ENCODE measurements at regions not wholly inside any gene's neighbourhood (a gene's known extent, or its start where the extent isn't known, plus 50 kb on each side); places are given as distances from the start of the nearest gene placed in this dataset.

DNA sequence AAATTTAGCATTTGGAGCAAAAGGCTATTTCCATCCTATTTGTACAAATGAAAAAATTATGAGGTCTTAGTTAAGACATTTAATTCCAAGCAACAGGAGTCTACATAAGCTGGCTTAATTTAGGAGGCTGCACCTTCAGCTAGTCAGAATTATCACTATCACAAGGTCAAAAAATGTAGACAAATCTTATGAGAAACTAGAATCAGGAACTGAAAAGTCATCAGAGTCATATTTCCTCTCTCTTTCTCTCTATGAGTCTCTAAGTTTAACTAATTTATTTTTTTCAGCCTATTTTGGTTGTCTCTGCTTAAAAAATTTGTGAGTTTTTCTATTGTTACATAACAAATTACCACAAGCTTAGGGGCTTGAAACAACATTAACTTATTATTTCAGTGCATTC is 807.1 kb upstream of the PRMT6 start:
- no peak overlapping the region for H3K4me3 ChIP-seq
- intact Hi-C loops (cut with DNase I): no loop called here
- TF ChIP-seq, protein P1, sequence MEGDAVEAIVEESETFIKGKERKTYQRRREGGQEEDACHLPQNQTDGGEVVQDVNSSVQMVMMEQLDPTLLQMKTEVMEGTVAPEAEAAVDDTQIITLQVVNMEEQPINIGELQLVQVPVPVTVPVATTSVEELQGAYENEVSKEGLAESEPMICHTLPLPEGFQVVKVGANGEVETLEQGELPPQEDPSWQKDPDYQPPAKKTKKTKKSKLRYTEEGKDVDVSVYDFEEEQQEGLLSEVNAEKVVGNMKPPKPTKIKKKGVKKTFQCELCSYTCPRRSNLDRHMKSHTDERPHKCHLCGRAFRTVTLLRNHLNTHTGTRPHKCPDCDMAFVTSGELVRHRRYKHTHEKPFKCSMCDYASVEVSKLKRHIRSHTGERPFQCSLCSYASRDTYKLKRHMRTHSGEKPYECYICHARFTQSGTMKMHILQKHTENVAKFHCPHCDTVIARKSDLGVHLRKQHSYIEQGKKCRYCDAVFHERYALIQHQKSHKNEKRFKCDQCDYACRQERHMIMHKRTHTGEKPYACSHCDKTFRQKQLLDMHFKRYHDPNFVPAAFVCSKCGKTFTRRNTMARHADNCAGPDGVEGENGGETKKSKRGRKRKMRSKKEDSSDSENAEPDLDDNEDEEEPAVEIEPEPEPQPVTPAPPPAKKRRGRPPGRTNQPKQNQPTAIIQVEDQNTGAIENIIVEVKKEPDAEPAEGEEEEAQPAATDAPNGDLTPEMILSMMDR (IDR thresholded peaks at IDR 0.05): no peak
- H3K9me3 ChIP-seq: no peaks in the 10 kb centered on the region
- H3K36me3 ChIP-seq: no peaks in the 10 kb centered on the region
- DNase-seq (ENCODE audit: low spot score in 2 of 2): no peak
- H3K27ac ChIP-seq: no peak overlapping the region
- H3K4me1 ChIP-seq: no peaks in the 10 kb centered on the region
- H3K27me3 ChIP-seq: no peaks in the 10 kb centered on the region

GRCh38 chr1:106249810-106250209 is 806.7 kb upstream of the PRMT6 start:
- intact Hi-C loops (cut with DNase I): no loop called here

DNA sequence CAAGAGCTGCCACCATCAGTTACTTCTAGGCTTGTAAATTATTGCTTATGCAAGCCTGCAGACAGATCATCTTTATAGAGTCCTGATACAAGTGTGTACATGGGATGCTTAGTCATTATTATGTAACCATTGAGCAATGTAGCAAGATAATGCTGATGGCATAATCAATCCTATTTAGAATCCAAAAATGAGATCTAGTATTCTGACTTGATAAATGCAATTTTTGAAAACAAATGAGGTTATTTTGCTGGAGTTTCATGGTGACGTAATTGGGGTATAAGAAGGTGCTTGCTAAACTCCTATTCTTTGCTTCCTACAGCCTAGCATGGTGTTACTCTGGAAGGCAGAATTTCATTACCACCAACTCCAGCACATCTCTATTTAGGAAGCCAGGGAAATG is 801.7 kb upstream of the PRMT6 start:
- Histone ChIP-seq H3K27me3 (no peaks in the 10 kb centered on the region), H3K36me3 (no peaks in the 10 kb centered on the region), H3K27ac (no peak overlapping the region), H3K4me1 (no peaks in the 10 kb centered on the region), H3K4me3 (no peak overlapping the region), H3K9me3 (no peaks in the 10 kb centered on the region)
- TF ChIP-seq, protein P1 (IDR thresholded peaks at IDR 0.05): no peak
- intact Hi-C loops (cut with DNase I): no loop called here
- no peak for DNase-seq (ENCODE audit: low spot score in 2 of 2)

More at GRCh38 chr1:106249810-106250209, 806.7 kb upstream of the PRMT6 start:
- Histone ChIP-seq H3K4me1 (no peaks in the 10 kb centered on the region), H3K27ac (no peak overlapping the region), H3K4me3 (no peak overlapping the region), H3K9me3 (no peaks in the 10 kb centered on the region), H3K36me3 (no peaks in the 10 kb centered on the region), H3K27me3 (no peaks in the 10 kb centered on the region)
- no peak for DNase-seq (ENCODE audit: low spot score in 2 of 2)
- TF ChIP-seq, protein P1 (IDR thresholded peaks at IDR 0.05): no peak

DNA sequence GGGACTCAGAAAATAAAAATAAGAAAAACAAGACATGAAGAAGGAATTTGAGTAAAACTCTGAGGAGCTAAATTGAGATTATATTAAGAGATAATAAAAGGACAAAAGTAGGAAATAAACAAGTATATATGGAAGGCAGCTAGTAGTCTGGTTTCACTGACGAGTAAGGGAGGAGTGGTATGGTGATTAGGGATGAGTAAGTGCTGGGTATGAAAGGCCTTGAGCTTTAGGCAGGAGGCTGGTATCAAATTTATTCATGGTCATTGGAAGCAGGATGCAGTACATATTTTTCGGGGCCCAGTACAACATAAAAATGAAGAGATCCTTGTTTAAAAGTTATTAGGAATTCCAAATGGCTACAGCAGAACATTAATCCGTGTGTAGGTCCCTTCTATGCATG is 789.7 kb upstream of the PRMT6 start:
- no peaks in the 10 kb centered on the region for H3K4me1 ChIP-seq
- H3K36me3 ChIP-seq: no peaks in the 10 kb centered on the region
- no peaks in the 10 kb centered on the region for H3K9me3 ChIP-seq
- no peak overlapping the region for H3K4me3 ChIP-seq
- H3K27me3 ChIP-seq: no peaks in the 10 kb centered on the region
- H3K27ac ChIP-seq: no peak overlapping the region
- TF ChIP-seq, protein P1 (IDR thresholded peaks at IDR 0.05): no peak
- DNase-seq (ENCODE audit: low spot score in 2 of 2): no peak
- intact Hi-C loops (cut with DNase I): no loop called here

DNA sequence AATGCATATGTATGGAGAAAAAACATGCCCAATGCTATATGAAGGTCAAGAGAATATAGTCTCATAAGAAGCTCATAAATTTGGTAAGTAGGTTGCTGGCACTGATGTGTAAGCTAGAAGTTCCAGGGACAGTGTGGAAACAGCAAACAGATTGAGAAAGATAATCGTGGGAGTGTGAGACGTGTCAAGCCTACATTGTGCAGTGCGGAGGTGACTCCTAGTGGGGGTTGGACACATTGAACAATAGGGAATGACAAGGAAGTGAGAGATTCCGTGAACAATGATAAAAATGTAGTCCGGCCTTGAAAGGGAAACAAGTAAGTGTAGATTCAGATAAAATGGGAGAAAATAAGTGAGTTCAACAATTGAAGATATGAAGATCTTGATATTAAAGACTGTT is 788.4 kb upstream of the PRMT6 start:
- no peaks in the 10 kb centered on the region for H3K9me3 ChIP-seq
- no peaks in the 10 kb centered on the region for H3K27me3 ChIP-seq
- TF ChIP-seq, protein P1 (IDR thresholded peaks at IDR 0.05): no peak
- no peak overlapping the region for H3K4me3 ChIP-seq
- H3K36me3 ChIP-seq: no peaks in the 10 kb centered on the region
- no peak overlapping the region for H3K27ac ChIP-seq
- H3K4me1 ChIP-seq: no peaks in the 10 kb centered on the region
- intact Hi-C loops (cut with DNase I): no loop called here
- no peak for DNase-seq (ENCODE audit: low spot score in 2 of 2)

DNA sequence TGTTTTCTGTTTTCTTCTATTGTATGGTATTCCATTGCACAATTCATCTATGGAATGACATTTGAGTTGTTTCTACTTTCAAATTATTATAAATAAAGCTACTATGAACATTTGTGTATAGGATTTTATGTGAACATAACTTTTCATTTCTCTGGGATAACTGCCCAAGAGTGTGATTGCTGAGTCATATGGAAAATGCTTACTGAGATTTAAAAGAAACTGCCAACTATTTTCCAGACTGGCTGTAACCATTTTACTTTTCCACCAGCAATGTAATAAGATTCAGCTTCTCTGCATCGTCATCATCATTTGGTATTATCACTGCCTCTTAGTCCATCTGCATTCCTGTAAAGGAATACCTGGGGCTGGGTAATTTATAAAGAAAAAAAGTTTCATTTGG is 779.6 kb upstream of the PRMT6 start:
- Histone ChIP-seq H3K4me1 (no peaks in the 10 kb centered on the region), H3K9me3 (no peaks in the 10 kb centered on the region), H3K27me3 (no peaks in the 10 kb centered on the region), H3K4me3 (no peak overlapping the region), H3K27ac (no peak overlapping the region), H3K36me3 (no peaks in the 10 kb centered on the region)
- TF ChIP-seq, protein P1 (IDR thresholded peaks at IDR 0.05): no peak
- no peak for DNase-seq (ENCODE audit: low spot score in 2 of 2)
- intact Hi-C loops (cut with DNase I): no loop called here
